Left ventricle myocardium superior (tissue), 1 donor: ENCODE measurements at regions not wholly inside any gene's neighbourhood (a gene's known extent, or its start where the extent isn't known, plus 50 kb on each side); places are given as distances from the start of the nearest gene placed in this dataset.
A peak's percentile ranks its signal among the peaks of the same experiment; 100 is the strongest.
"Not testable (repeated sequence)": the region's sequence is repeated elsewhere in the genome, so short reads cannot be mapped to it uniquely, and the experiment has no call there.

Experiments used
- ATAC-seq: fragments of 200-7000 bp; cut with Tn5 transposase; one replicate; pipeline ENCODE4 v1.9.1; 2020; ENCODE audit warnings: mild to moderate bottlenecking, moderate library complexity
- DNase-seq: peaks from one replicate; pipeline ENCODE4 v3.0.0-alpha.2; 2020
- intact Hi-C: fragments of 100-400 bp; cut with micrococcal nuclease; formaldehyde crosslinking; loops from one replicate; pipeline ENCODE4 v1.11.0; 2022
- donor health status: DM: no; HTN: yes; CAD: no; lungs with severe emphysema.

GRCh38 chr21:8377093-8377841 is 2144.1 kb upstream of the TPTE start:
- peak; percentile 75 for ATAC-seq
- intact Hi-C loops, DNase-seq: not testable (repeated sequence)

GRCh38 chr21:8380419-8381079 is 2140.8 kb upstream of the TPTE start:
- DNase-seq, intact Hi-C loops: not testable (repeated sequence)
- peak; percentile 67 for ATAC-seq

GRCh38 chr21:8388169-8388939 is 2133.0 kb upstream of the TPTE start:
- intact Hi-C loops, DNase-seq: not testable (repeated sequence)
- ATAC-seq, result peak; percentile 100

GRCh38 chr21:8388940-8389238 is 2132.5 kb upstream of the TPTE start:
- intact Hi-C loops, ATAC-seq, DNase-seq: not testable (repeated sequence)

- intact Hi-C loops, ATAC-seq, DNase-seq: not testable (repeated sequence)
Measured at GRCh38 chr21:8390550-8391171, 2130.7 kb upstream of the TPTE start.

GRCh38 chr21:8394380-8394779 is 2127.0 kb upstream of the TPTE start:
- DNase-seq, intact Hi-C loops, ATAC-seq: not testable (repeated sequence)

- intact Hi-C loops, DNase-seq, ATAC-seq: not testable (repeated sequence)
Measured at GRCh38 chr21:8395992-8396391, 2125.4 kb upstream of the TPTE start.

- DNase-seq, intact Hi-C loops: not testable (repeated sequence)
- ATAC-seq, result peak; percentile 46
Measured at GRCh38 chr21:8398870-8399437, 2122.4 kb upstream of the TPTE start.

- DNase-seq, intact Hi-C loops, ATAC-seq: not testable (repeated sequence)
Measured at GRCh38 chr21:8399866-8400265, 2121.5 kb upstream of the TPTE start.

GRCh38 chr21:8401799-8402198 is 2119.6 kb upstream of the TPTE start:
- intact Hi-C loops, DNase-seq, ATAC-seq: not testable (repeated sequence)

GRCh38 chr21:8406331-8406730 is 2115.1 kb upstream of the TPTE start:
- not testable (repeated sequence) for ATAC-seq

GRCh38 chr21:8411139-8411671 is 2110.2 kb upstream of the TPTE start:
- ATAC-seq, result peak; percentile 22
- intact Hi-C loops, DNase-seq: not testable (repeated sequence)

More at GRCh38 chr21:8406331-8406730, 2115.1 kb upstream of the TPTE start:
- intact Hi-C loops, DNase-seq: not testable (repeated sequence)

- DNase-seq, intact Hi-C loops: not testable (repeated sequence)
- peak; percentile 96 for ATAC-seq
Measured at GRCh38 chr21:8419925-8420560, 2101.3 kb upstream of the TPTE start.

GRCh38 chr21:8427790-8428667 is 2093.4 kb upstream of the TPTE start:
- DNase-seq, intact Hi-C loops: not testable (repeated sequence)
- ATAC-seq, result peak; percentile 70

- peak; percentile 84 for ATAC-seq
- intact Hi-C loops, DNase-seq: not testable (repeated sequence)
Measured at GRCh38 chr21:8428668-8429456, 2092.5 kb upstream of the TPTE start.

GRCh38 chr21:8434710-8435109 is 2086.7 kb upstream of the TPTE start:
- DNase-seq, ATAC-seq, intact Hi-C loops: not testable (repeated sequence)
